ENCODE measurements at regions not wholly inside any gene's neighbourhood (a gene's known extent, or its start where the extent isn't known, plus 50 kb on each side); places are given as distances from the start of the nearest gene placed in this dataset.

DNA sequence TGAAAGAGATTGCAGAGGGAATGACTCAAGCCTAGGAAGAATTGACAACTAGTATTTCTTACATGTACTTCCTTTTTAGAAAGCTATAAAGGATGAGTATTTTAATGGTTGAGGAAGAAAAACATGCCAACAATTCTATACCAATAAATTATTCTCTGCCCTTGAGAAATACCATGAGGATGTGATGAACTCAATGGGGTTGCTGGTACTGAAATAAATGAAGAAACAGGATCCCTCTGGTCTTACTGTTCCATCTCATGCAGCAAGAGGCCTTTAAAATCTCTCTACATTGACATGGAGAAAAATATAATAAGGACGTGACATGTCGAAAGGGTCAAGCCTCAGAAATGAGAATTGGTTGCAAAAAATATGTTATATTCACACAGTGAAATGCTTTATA, 477.3 kb downstream of the GABRG2 start:
- Histone ChIP-seq H3K4me2 (replicated peaks; ENCODE audit: low read depth, low read length, poor library complexity, severe bottlenecking) (no peak overlapping the region), H3K36me3 (replicated peaks in 1 of 2; ENCODE audit: control extremely low read depth in 1 of 2, control insufficient read depth in 1 of 2, extremely low read depth in 1 of 2, insufficient read depth in 2 of 2, low read length in 1 of 2) (no peaks in the 10 kb centered on the region), H4K20me1 (ENCODE audit: control insufficient read depth, insufficient read depth, low read length, poor library complexity, severe bottlenecking) (no peaks in the 10 kb centered on the region), H3K4me3 (ENCODE audit: control extremely low read depth in 1 of 5, extremely low read depth in 1 of 5, insufficient read depth in 1 of 5, low read depth in 2 of 5, low read length in 4 of 5) (no peak overlapping the region), H3K27me3 (replicated peaks in 1 of 4; ENCODE audit: control extremely low read depth in 1 of 4, control insufficient read depth in 3 of 4, insufficient read depth in 4 of 4, low read length in 3 of 4) (no peaks in the 10 kb centered on the region), H3K27ac (ENCODE audit: low read length in 2 of 2) (no peak overlapping the region), H2AFZ (ENCODE audit: insufficient read depth, low read depth, low read length, poor library complexity, severe bottlenecking) (no peak overlapping the region), H3K4me1 (ENCODE audit: control insufficient read depth in 2 of 2, insufficient read depth in 2 of 2, low read length in 2 of 2) (no peaks in the 10 kb centered on the region), H3K9me3 (ENCODE audit: control extremely low read depth in 1 of 3, control insufficient read depth in 2 of 3, insufficient read depth in 1 of 3, low read length in 2 of 3) (peaks cover 0 to 6% (median 0%) of the 10 kb centered on the region in 3 donors), H3K9ac (ENCODE audit: low read length) (no peak overlapping the region), H3K79me2 (ENCODE audit: control insufficient read depth, insufficient read depth, low read length) (no peaks in the 10 kb centered on the region)
- Mint-ChIP-seq H3K4me1 (no peaks in the 10 kb centered on the region), H3K4me3 (no peak overlapping the region), H3K9me3 (ENCODE audit: insufficient read depth) (peaks cover 2% of the 10 kb centered on the region), H3K27me3 (no peaks in the 10 kb centered on the region), H3K27ac (no peak overlapping the region)
- ChIA-PET CTCF (no interaction called here), POLR2A (no interaction called here)
- no peak for DNase-seq
- no CpG with 5 or more reads among the region's 2 CpGs for WGBS (ENCODE audit: insufficient coverage)
- intact Hi-C loops (cut with micrococcal nuclease), result no loop called here
- ATAC-seq (ENCODE audit: low read depth), result no peak
- TF ChIP-seq, protein P1, sequence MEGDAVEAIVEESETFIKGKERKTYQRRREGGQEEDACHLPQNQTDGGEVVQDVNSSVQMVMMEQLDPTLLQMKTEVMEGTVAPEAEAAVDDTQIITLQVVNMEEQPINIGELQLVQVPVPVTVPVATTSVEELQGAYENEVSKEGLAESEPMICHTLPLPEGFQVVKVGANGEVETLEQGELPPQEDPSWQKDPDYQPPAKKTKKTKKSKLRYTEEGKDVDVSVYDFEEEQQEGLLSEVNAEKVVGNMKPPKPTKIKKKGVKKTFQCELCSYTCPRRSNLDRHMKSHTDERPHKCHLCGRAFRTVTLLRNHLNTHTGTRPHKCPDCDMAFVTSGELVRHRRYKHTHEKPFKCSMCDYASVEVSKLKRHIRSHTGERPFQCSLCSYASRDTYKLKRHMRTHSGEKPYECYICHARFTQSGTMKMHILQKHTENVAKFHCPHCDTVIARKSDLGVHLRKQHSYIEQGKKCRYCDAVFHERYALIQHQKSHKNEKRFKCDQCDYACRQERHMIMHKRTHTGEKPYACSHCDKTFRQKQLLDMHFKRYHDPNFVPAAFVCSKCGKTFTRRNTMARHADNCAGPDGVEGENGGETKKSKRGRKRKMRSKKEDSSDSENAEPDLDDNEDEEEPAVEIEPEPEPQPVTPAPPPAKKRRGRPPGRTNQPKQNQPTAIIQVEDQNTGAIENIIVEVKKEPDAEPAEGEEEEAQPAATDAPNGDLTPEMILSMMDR (IDR thresholded peaks at IDR 0.05), result no peak
- no peak for TF ChIP-seq EZH2 (IDR thresholded peaks at IDR 0.05; ENCODE audit: borderline replicate concordance, insufficient read depth, low read depth, low read length, poor library complexity, severe bottlenecking)

DNA sequence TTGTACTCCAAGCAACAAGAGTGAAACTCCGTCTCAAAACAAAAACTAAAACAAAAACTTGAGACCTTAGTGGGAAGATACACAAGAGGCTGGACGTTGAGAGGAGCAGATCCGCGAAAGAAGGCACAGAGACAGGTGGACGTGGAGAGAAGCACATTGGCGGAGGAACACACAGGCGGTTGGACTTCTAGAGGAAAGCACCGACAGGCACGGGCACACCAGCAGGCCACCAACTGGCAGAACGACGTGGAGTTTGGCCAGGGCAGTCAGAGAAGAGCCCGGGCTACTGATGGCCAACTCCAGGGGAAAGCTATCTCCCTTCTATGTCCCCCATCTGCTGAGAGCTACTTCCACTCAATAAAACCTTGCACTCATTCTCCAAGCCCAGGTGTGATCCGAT, 482.7 kb downstream of the GABRG2 start:
- ChIA-PET CTCF (no interaction called here), POLR2A (no interaction called here)
- no peaks in the 10 kb centered on the region for H3K4me1 Mint-ChIP-seq
- Histone ChIP-seq H3K4me3 (ENCODE audit: control extremely low read depth in 1 of 5, extremely low read depth in 1 of 5, insufficient read depth in 1 of 5, low read depth in 2 of 5, low read length in 4 of 5) (no peak overlapping the region), H2AFZ (ENCODE audit: insufficient read depth, low read depth, low read length, poor library complexity, severe bottlenecking) (no peak overlapping the region), H3K36me3 (replicated peaks in 1 of 2; ENCODE audit: control extremely low read depth in 1 of 2, control insufficient read depth in 1 of 2, extremely low read depth in 1 of 2, insufficient read depth in 2 of 2, low read length in 1 of 2) (no peaks in the 10 kb centered on the region), H4K20me1 (ENCODE audit: control insufficient read depth, insufficient read depth, low read length, poor library complexity, severe bottlenecking) (no peaks in the 10 kb centered on the region), H3K4me1 (ENCODE audit: control insufficient read depth in 2 of 2, insufficient read depth in 2 of 2, low read length in 2 of 2) (no peaks in the 10 kb centered on the region), H3K27me3 (replicated peaks in 1 of 4; ENCODE audit: control extremely low read depth in 1 of 4, control insufficient read depth in 3 of 4, insufficient read depth in 4 of 4, low read length in 3 of 4) (no peaks in the 10 kb centered on the region), H3K79me2 (ENCODE audit: control insufficient read depth, insufficient read depth, low read length) (no peaks in the 10 kb centered on the region), H3K9ac (ENCODE audit: low read length) (no peak overlapping the region), H3K4me2 (replicated peaks; ENCODE audit: low read depth, low read length, poor library complexity, severe bottlenecking) (no peak overlapping the region), H3K27ac (ENCODE audit: low read length in 2 of 2) (no peak overlapping the region), H3K9me3 (ENCODE audit: control extremely low read depth in 1 of 3, control insufficient read depth in 2 of 3, insufficient read depth in 1 of 3, low read length in 2 of 3) (peaks cover 0 to 11% (median 0%) of the 10 kb centered on the region in 3 donors)
- DNase-seq (no peak), ATAC-seq (ENCODE audit: low read depth) (no peak)
- TF ChIP-seq, protein P1 (IDR thresholded peaks at IDR 0.05), result no peak
- TF ChIP-seq EZH2 (IDR thresholded peaks at IDR 0.05; ENCODE audit: borderline replicate concordance, insufficient read depth, low read depth, low read length, poor library complexity, severe bottlenecking), result no peak
- H3K9me3 Mint-ChIP-seq (ENCODE audit: insufficient read depth), result peaks cover 4% of the 10 kb centered on the region
- H3K27me3 Mint-ChIP-seq, result no peaks in the 10 kb centered on the region
- 92% methylated on average over 13 of the region's 13 CpGs for WGBS (ENCODE audit: insufficient coverage)
- intact Hi-C loops (cut with micrococcal nuclease), result no loop called here
- no peak overlapping the region for H3K4me3 Mint-ChIP-seq
- H3K27ac Mint-ChIP-seq, result no peak overlapping the region

Data from B cell (primary cell).